Omental fat pad (tissue), 3 donors: ENCODE measurements at regions not wholly inside any gene's neighbourhood (a gene's known extent, or its start where the extent isn't known, plus 50 kb on each side); places are given as distances from the start of the nearest gene placed in this dataset.

ENCODE experiments used
- ATAC-seq: fragments of 150-250 bp; one replicate; pipeline ENCODE4 v1.9.1; 2016; ENCODE audit warnings: mild to moderate bottlenecking, moderate library complexity; ENCODE audit not compliant: low FRiP score
- DNase-seq: peaks from one replicate; pipeline ENCODE4 v3.0.0-alpha.2; 2019; ENCODE audit warnings: low spot score
- TF ChIP-seq, protein P1 (sequence below), 3 donors: fragments of 450-650 bp; IDR thresholded peaks; one replicate each; pipeline ENCODE4 v1.5.1; 2016 to 2017; ENCODE audit warnings: antibody characterized with exemption in 3 of 3, mild to moderate bottlenecking in 3 of 3, moderate library complexity in 2 of 3

DNA sequence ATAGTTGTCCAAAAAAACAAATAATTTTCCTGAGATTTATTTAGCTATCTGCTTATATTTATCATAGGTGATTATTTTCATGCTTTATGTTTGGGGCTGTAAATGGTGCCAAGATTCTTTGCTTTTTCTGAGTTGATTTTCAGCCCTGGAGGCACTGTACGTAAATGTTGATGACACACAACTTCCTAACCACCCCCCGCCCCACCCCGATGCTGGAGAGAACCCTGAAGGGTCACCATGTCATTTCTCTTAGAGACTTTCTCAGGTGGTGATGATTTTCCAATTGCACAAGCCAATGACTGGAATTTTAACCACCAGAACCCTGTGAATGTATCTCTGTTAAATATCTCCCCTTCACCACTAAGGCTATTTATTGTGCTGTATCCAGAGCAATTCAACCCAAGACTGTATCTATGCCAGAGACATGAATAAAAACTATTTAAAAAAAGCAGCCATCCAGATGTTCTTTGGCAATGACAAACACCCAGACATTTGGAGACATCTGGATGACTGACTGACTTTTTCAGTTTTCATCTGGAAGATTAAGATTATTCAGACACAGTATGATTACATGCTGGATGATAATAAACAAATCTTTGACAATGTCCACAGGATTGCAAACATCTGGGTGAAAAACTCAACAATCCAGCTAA is 346.0 kb downstream of the LMX1A start:
- ATAC-seq, result no peak
- TF ChIP-seq, protein P1, sequence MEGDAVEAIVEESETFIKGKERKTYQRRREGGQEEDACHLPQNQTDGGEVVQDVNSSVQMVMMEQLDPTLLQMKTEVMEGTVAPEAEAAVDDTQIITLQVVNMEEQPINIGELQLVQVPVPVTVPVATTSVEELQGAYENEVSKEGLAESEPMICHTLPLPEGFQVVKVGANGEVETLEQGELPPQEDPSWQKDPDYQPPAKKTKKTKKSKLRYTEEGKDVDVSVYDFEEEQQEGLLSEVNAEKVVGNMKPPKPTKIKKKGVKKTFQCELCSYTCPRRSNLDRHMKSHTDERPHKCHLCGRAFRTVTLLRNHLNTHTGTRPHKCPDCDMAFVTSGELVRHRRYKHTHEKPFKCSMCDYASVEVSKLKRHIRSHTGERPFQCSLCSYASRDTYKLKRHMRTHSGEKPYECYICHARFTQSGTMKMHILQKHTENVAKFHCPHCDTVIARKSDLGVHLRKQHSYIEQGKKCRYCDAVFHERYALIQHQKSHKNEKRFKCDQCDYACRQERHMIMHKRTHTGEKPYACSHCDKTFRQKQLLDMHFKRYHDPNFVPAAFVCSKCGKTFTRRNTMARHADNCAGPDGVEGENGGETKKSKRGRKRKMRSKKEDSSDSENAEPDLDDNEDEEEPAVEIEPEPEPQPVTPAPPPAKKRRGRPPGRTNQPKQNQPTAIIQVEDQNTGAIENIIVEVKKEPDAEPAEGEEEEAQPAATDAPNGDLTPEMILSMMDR (IDR thresholded peaks at IDR 0.05), result no peak
- no peak for DNase-seq

DNA sequence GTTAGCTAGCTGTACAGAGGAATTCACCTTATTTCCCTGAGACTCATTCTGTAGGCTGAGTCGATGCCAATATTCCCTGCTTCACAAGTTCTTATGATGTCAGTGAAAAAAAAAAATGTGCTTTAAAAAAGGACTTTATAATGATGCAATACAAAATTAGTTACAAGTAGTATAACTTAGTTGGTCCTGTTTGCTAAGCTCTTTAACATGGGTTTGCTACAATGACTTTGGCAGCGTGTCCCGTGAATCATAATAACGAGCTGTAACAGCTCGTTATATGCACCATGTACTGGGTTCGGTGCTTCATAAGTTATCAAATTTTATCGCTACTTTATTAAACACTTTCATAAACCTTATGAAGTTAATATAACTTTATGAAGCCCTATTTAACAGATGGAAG is 349.7 kb downstream of the LMX1A start:
- ATAC-seq (no peak), DNase-seq (no peak)
- TF ChIP-seq, protein P1 (IDR thresholded peaks at IDR 0.05), result no peak

DNA sequence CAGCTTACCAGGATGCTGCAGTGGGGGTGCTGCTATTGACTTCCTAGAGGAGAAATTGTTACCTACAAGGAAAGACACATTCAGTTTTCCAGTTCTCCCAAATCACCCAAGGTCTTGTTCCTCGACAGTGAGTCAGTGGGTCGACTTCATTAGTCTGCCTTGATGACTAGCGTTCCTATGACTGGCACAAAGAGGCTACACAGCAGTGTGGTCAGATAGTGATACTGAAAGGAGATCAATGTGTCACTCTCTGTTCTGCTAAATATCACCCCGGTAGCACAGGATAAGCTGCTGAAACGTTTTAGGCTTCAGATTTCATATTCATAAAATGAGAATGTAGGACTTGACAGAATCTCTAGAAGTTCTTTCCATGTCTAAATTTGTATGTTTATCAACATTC is 357.4 kb downstream of the LMX1A start:
- TF ChIP-seq, protein P1 (IDR thresholded peaks at IDR 0.05), result no peak
- ATAC-seq (no peak), DNase-seq (no peak)

DNA sequence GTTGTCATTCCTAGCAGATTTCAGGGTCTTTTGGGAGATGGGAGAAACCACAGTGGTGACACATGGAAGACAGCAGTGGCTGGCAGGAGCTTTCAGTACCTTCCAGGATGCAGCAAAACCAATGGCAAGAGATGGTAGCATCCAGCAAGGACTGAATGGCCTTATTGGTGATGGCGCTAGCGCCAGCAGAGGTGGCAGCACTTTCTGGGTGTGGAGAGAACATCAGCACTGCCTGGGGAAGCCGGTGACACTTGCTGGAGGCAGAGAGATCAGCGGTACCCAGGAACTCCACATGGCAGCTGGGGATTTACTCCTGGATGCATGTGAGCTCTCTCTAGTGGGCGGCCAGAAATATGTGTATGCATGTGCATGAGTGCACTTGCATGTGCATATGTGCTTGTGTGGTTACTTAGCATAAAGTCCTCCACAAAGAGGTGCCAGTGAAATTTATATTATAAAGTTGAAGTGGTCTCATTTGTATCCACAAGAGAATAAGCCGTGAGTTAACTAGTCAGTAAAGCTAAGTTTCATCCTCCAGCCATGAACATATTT is 364.7 kb downstream of the LMX1A start:
- TF ChIP-seq, protein P1 (IDR thresholded peaks at IDR 0.05), result no peak
- no peak for ATAC-seq
- no peak for DNase-seq

DNA sequence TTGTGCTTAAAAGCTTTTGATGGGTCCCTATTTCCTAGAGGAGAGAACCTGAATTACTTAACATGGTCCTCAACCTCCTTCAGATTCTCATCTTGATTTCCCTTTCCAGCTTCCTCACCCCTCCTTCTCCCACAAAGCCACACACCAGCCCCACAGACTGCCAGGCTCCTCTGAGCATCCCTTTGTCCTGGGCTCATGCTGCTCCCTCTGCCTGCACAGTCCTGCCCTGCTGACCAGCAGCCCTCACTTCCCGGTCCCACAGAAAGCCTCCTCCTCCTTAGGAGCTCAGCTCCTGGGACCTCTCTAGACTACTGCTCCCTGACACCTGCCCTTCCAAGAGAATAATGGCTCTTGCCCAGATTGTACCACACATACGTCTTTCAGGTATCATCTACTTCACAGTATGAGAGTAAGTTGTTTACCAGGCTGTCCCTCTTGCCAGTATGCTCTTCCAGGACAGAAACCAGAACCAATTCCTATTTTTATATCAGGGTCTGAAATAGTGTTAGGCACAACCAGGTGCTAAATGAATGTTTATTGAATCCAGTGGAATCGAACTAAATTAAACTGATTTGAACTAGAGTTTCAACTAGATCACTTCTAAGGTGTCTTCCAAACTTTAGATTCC is 373.4 kb downstream of the LMX1A start:
- TF ChIP-seq, protein P1 (IDR thresholded peaks at IDR 0.05), result no peak
- DNase-seq (no peak), ATAC-seq (no peak)

DNA sequence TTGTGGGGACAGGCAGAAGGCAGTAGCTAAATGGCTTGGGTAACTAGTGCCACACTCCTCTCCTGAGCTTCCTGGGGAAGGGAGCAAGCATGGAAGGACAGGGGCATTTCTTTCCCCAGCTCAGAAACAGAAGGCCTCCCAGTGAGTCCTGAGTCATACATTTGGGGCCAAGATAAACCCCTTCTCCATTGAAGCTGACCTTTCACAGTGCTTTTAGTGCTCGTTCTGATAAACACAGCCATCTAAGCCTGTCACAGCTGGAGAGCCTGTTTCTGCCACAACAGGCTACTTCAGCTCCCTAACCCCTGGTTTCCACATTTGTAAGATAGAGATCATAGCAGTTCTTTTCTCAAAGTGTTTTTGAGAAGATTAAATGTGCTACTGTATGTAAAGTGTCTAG is 374.0 kb downstream of the LMX1A start:
- ATAC-seq (no peak), DNase-seq (no peak)
- TF ChIP-seq, protein P1 (IDR thresholded peaks at IDR 0.05), result no peak

DNA sequence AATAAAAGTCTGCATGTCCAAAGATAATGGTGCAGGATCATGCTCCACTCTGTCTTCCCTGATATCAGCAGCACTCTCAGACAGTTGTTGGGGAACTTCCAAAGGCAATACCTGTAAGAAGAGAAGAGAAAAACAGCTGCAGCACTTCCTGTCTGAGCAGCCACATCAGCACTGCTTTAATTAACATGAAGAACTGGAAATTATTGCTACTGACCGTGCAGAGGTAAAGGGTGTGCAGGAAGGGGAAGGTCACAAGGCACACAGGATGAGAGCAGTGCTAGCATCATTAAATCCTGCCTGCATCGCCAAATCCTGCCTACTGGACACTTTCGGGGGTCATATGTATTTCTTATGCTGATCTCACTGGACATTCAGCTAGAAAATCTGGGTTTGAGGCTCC is 379.0 kb downstream of the LMX1A start:
- ATAC-seq (no peak), DNase-seq (no peak)
- TF ChIP-seq, protein P1 (IDR thresholded peaks at IDR 0.05), result no peak
